ENCODE measurements at regions not wholly inside any gene's neighbourhood (a gene's known extent, or its start where the extent isn't known, plus 50 kb on each side); places are given as distances from the start of the nearest gene placed in this dataset.

GRCh38 chr7:52685333-52685732 lies 350.1 kb upstream of the POM121L12 start:
- Histone ChIP-seq H3K4me3 (no peak overlapping the region), H3K27me3 (ENCODE audit: low read depth) (no peaks in the 10 kb centered on the region), H3K4me1 (no peaks in the 10 kb centered on the region), H3K27ac (replicated peaks) (no peak overlapping the region), H3K9me3 (replicated peaks) (no peaks in the 10 kb centered on the region), H3K36me3 (no peaks in the 10 kb centered on the region)
- intact Hi-C loops (cut with micrococcal nuclease), result no loop called here
- no peak for DNase-seq
- TF ChIP-seq CTCF (IDR thresholded peaks at IDR 0.05; ENCODE audit: borderline replicate concordance), result no peak

DNA sequence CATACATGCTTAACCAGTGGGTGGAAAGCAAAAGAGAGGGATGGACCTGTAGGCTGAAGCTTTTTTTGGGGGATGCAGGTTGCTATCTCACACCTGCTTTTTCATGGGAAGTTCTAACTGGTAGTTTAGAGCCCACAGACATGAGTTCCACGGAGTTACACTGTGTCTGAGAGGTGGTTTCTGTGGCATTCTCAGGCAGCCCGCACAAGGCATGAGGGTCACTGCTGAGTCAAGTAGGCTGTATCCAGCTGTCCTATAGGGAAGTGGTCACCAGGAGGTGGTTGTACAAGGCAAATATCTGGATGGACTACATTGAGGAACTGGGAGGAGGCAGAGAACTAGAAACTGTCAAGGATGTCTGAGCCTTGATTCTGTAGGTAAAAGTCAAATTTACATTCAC lies 351.0 kb upstream of the POM121L12 start:
- DNase-seq, result no peak
- no peaks in the 10 kb centered on the region for H3K27me3 ChIP-seq (ENCODE audit: low read depth)
- H3K4me3 ChIP-seq, result no peak overlapping the region
- intact Hi-C loops (cut with micrococcal nuclease), result no loop called here
- H3K4me1 ChIP-seq, result no peaks in the 10 kb centered on the region
- peaks cover 3% of the 10 kb centered on the region for H3K9me3 ChIP-seq (replicated peaks)
- H3K27ac ChIP-seq (replicated peaks), result no peak overlapping the region
- H3K36me3 ChIP-seq, result no peaks in the 10 kb centered on the region
- no peak for TF ChIP-seq CTCF (IDR thresholded peaks at IDR 0.05; ENCODE audit: borderline replicate concordance)

DNA sequence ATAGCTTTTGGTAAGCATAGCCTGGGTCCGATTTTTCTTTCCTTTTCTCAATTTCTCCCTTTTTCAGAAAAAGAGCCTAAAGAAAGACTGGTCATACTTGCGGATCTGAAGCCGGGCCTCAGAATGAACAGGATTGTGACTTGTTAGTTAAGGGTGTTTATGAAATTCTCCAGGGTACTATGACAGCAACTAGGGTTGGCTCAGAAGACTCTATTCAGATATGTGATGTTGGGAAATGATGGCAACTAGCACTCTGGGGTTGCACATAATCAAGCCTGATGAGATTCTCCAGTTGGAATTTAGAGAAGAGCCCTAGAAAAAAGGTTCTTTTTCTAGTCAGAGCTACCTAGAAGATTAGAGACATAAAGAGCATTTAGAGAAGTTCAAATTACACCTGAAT lies 352.4 kb upstream of the POM121L12 start:
- H3K36me3 ChIP-seq, result no peaks in the 10 kb centered on the region
- H3K27ac ChIP-seq (replicated peaks), result no peak overlapping the region
- peaks cover 10% of the 10 kb centered on the region for H3K9me3 ChIP-seq (replicated peaks)
- H3K4me1 ChIP-seq, result no peaks in the 10 kb centered on the region
- intact Hi-C loops (cut with micrococcal nuclease), result no loop called here
- no peak overlapping the region for H3K4me3 ChIP-seq
- TF ChIP-seq CTCF (IDR thresholded peaks at IDR 0.05; ENCODE audit: borderline replicate concordance), result no peak
- no peaks in the 10 kb centered on the region for H3K27me3 ChIP-seq (ENCODE audit: low read depth)
- no peak for DNase-seq

DNA sequence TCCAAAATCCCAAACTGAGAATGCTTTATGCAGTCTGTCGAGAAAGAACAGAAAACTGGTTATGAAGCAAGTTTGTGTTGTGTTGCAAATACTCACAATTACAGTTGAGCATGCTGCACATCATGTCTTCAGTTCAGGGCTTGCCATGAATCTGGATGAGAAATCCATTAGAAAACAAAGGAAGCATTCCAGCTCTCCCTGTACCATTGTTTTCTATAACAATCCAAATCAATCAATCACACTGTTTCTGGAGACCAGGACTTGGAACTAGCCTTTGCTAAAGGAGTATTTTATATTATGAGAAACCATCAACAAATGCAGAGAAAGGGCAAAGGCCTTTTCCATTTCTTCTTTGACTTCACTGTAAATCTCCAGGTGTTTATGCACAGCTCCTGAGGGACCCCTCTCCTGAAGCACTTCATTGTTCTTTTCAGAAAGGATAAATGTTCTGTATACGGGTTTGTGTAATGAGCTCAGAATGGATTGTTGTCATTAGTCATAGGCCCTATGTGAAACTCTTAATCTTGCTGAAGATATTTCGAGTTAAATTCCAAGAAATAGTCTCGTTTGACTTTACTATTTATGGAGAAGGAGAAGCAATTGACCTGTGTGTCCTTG lies 364.7 kb upstream of the POM121L12 start:
- no peak overlapping the region for H3K27ac ChIP-seq (replicated peaks)
- H3K36me3 ChIP-seq, result no peaks in the 10 kb centered on the region
- DNase-seq, result no peak
- peaks cover 4% of the 10 kb centered on the region for H3K9me3 ChIP-seq (replicated peaks)
- no peak for TF ChIP-seq CTCF (IDR thresholded peaks at IDR 0.05; ENCODE audit: borderline replicate concordance)
- intact Hi-C loops (cut with micrococcal nuclease), result no loop called here
- no peaks in the 10 kb centered on the region for H3K4me1 ChIP-seq
- H3K4me3 ChIP-seq, result no peak overlapping the region
- H3K27me3 ChIP-seq (ENCODE audit: low read depth), result no peaks in the 10 kb centered on the region

- H3K9me3 ChIP-seq (replicated peaks), result peaks cover 4% of the 10 kb centered on the region
- intact Hi-C loops (cut with micrococcal nuclease), result no loop called here
- DNase-seq, result no peak
- no peaks in the 10 kb centered on the region for H3K4me1 ChIP-seq
- H3K36me3 ChIP-seq, result no peaks in the 10 kb centered on the region
- H3K27me3 ChIP-seq (ENCODE audit: low read depth), result no peaks in the 10 kb centered on the region
- no peak overlapping the region for H3K4me3 ChIP-seq
- TF ChIP-seq CTCF (IDR thresholded peaks at IDR 0.05; ENCODE audit: borderline replicate concordance), result no peak
- H3K27ac ChIP-seq (replicated peaks), result no peak overlapping the region
These were observed 366.4 kb upstream of the POM121L12 start for GRCh38 chr7:52669031-52669430.
